ENCODE measurements at regions not wholly inside any gene's neighbourhood (a gene's known extent, or its start where the extent isn't known, plus 50 kb on each side); places are given as distances from the start of the nearest gene placed in this dataset.

GRCh38 chr3:140748-141330 is 55.7 kb upstream of the CHL1 start:
- BruUV-seq (replicated peaks), result no TSS peak
- Histone ChIP-seq H2AFZ (ENCODE audit: low read depth, low read length) (no peak overlapping the region), H3K4me1 (replicated peaks in 1 of 2; ENCODE audit: control insufficient read depth in 2 of 2, insufficient read depth in 2 of 2, low read length in 2 of 2) (no peaks in the 10 kb centered on the region), H3K4me2 (ENCODE audit: insufficient read depth, low read length) (no peak overlapping the region), H4K20me1 (replicated peaks; ENCODE audit: control insufficient read depth, insufficient read depth, low read length) (no peaks in the 10 kb centered on the region), H3K27ac (ENCODE audit: extremely low read depth, low read depth, low read length) (no peak overlapping the region), H3K36me3 (ENCODE audit: control insufficient read depth, insufficient read depth, low read length) (no peaks in the 10 kb centered on the region), H3K9ac (ENCODE audit: insufficient read depth in 1 of 2, low read depth in 2 of 2, low read length in 2 of 2) (no peak overlapping the region), H3K9me1 (ENCODE audit: control insufficient read depth, insufficient read depth, low read length) (no peaks in the 10 kb centered on the region), H3K9me3 (replicated peaks; ENCODE audit: control insufficient read depth, insufficient read depth, low read depth, low read length) (no peaks in the 10 kb centered on the region), H3K27me3 (ENCODE audit: control insufficient read depth in 2 of 2, insufficient read depth in 2 of 2, low read length in 2 of 2) (no peaks in the 10 kb centered on the region), H3K79me2 (ENCODE audit: control insufficient read depth, insufficient read depth, low read length) (no peaks in the 10 kb centered on the region), H3K4me3 (no peak overlapping the region)
- 1% methylated on average over 5 of the region's 5 CpGs for WGBS (ENCODE audit: insufficient coverage, low coverage, missing lambda C conversion rate)
- DNase-seq (ENCODE audit: extremely low read depth in 1 of 4, low spot score in 3 of 4) (no peak), ATAC-seq (no peak), FAIRE-seq (no peak)
- CTCF ChIA-PET (ENCODE audit: low intra/inter-chr PET ratio), result no interaction called here
- POLR2A ChIA-PET, result no interaction called here
- TF ChIP-seq MTF1 (CRISPR knock-in tag; IDR thresholded peaks at IDR 0.05; ENCODE audit: borderline replicate concordance) (no peak), ELF1 (tag; IDR thresholded peaks at IDR 0.05) (no peak), RCOR1 (IDR thresholded peaks at IDR 0.05; ENCODE audit: borderline replicate concordance in 1 of 2, low read depth in 2 of 2, low read length in 2 of 2) (no peak), ZNF12 (CRISPR knock-in tag; IDR thresholded peaks at IDR 0.05) (no peak), SIRT6 (IDR thresholded peaks at IDR 0.05; ENCODE audit: low read depth, low read length) (no peak), BRF1 (IDR thresholded peaks at IDR 0.05; ENCODE audit: borderline replicate concordance, extremely low read depth, insufficient read length) (no peak), CBFA2T2 (conservative IDR thresholded peaks at IDR 0.05) (no peak), TSHZ1 (CRISPR knock-in tag; IDR thresholded peaks at IDR 0.05) (no peak), ZNF551 (CRISPR knock-in tag; IDR thresholded peaks at IDR 0.05) (no peak), TAF15 (IDR thresholded peaks at IDR 0.05; ENCODE audit: low read depth, low read length) (no peak), KDM1A (IDR thresholded peaks at IDR 0.05) (no peak), HDGF (IDR thresholded peaks at IDR 0.05) (no peak), ZBTB12 (CRISPR knock-in tag; IDR thresholded peaks at IDR 0.05) (no peak), U2AF2 (optimal IDR thresholded peaks at IDR 0.05; ENCODE audit: low read depth, low read length) (no peak), CREB5 (CRISPR knock-in tag; IDR thresholded peaks at IDR 0.05) (no peak)
- in situ Hi-C loops (cut with MboI) (no loop called here), intact Hi-C loops (cut with micrococcal nuclease) (no loop called here)

Data from K562 (cell line).